B cell (primary cell): ENCODE measurements at regions not wholly inside any gene's neighbourhood (a gene's known extent, or its start where the extent isn't known, plus 50 kb on each side); places are given as distances from the start of the nearest gene placed in this dataset.

Experiments
- ATAC-seq: fragments of 200-7000 bp; cut with Tn5 transposase; one replicate; pipeline ENCODE4 v1.10.0; 2021; ENCODE audit warnings: low read depth, mild to moderate bottlenecking, moderate number of reproducible peaks, moderate library complexity
- CTCF ChIA-PET: fragments of 350-600 bp; sonication (Branson Sonifier 250); formaldehyde crosslinking; loops from one replicate; lab custom pipeline; 2021; ENCODE audit warnings: antibody characterized with exemption, inconsistent platforms; lab: Charles Lee
- POLR2A ChIA-PET: fragments of 350-600 bp; sonication (Branson Sonifier 250); formaldehyde crosslinking; loops from one replicate; lab custom pipeline; 2021; ENCODE audit warnings: antibody characterized with exemption; lab: Charles Lee
- DNase-seq: peaks from one replicate; pipeline ENCODE4 v3.0.0; 2013
- H2AFZ ChIP-seq: 2 replicates; pipeline ENCODE4 v1.6.1; 2012; ENCODE audit warnings: mild to moderate bottlenecking, low read depth, low read length; ENCODE audit not compliant: insufficient read depth, poor library complexity, severe bottlenecking
- H3K27ac ChIP-seq, 2 donors: 1 replicate in 1 of 2; 2 replicates in 1 of 2; pipeline ENCODE4 v1.5.1; 2012 to 2013; ENCODE audit warnings: low read length in 2 of 2, mild to moderate bottlenecking in 2 of 2, moderate library complexity in 1 of 2
- H3K27me3 ChIP-seq, 4 experiments: fragments of 200-600 bp in 1 of 4; sonication (generic) in 1 of 4; replicated peaks in 1 of 4; 1 replicate in 2 of 4; 2 replicates in 2 of 4; pipeline versions ENCODE4 v1.6.1 to v1.7.0; 2013 to 2016; ENCODE audit warnings: low read length in 3 of 4, mild to moderate bottlenecking in 2 of 4, mixed read lengths in 1 of 4, moderate library complexity in 1 of 4; ENCODE audit not compliant: insufficient read depth in 4 of 4, control insufficient read depth in 3 of 4; ENCODE audit errors: control extremely low read depth in 1 of 4
- H3K36me3 ChIP-seq, 2 experiments: replicated peaks in 1 of 2; 1 replicate in 1 of 2; 2 replicates in 1 of 2; pipeline versions ENCODE4 v1.6.1 to v1.7.1; 2013; ENCODE audit warnings: low read length in 1 of 2; ENCODE audit not compliant: insufficient read depth in 2 of 2, control insufficient read depth in 1 of 2; ENCODE audit errors: control extremely low read depth in 1 of 2, extremely low read depth in 1 of 2
- H3K4me1 ChIP-seq, 2 donors: fragments of 200-600 bp in 1 of 2; sonication (generic) in 1 of 2; 1 replicate in 1 of 2; 2 replicates in 1 of 2; pipeline versions ENCODE4 v1.5.1 to v1.6.1; 2013 to 2017; ENCODE audit warnings: low read length in 2 of 2; ENCODE audit not compliant: control insufficient read depth in 2 of 2, insufficient read depth in 2 of 2
- H3K4me2 ChIP-seq: replicated peaks from 2 replicates; pipeline ENCODE3; 2012; ENCODE audit warnings: mild to moderate bottlenecking, low read depth, low read length; ENCODE audit not compliant: poor library complexity, severe bottlenecking
- H3K4me3 ChIP-seq, 5 experiments: fragments of 200-600 bp in 1 of 5; sonication (generic) in 1 of 5; 1 replicate in 3 of 5; 2 replicates in 2 of 5; pipeline versions ENCODE4 v1.5.1 to v1.7.0; 2011 to 2016; ENCODE audit warnings: low read length in 4 of 5, mild to moderate bottlenecking in 4 of 5, low read depth in 2 of 5, control low read depth in 1 of 5, moderate library complexity in 1 of 5; ENCODE audit not compliant: insufficient read depth in 1 of 5; ENCODE audit errors: control extremely low read depth in 1 of 5, extremely low read depth in 1 of 5
- H3K79me2 ChIP-seq: fragments of 200-600 bp; sonication (generic); one replicate; pipeline ENCODE4 v1.6.0; 2016; ENCODE audit warnings: low read length; ENCODE audit not compliant: control insufficient read depth, insufficient read depth
- H3K9ac ChIP-seq: fragments of 200-600 bp; sonication (generic); 2 replicates; pipeline ENCODE4 v1.6.1; 2017; ENCODE audit warnings: mild to moderate bottlenecking, low read length, moderate library complexity
- H3K9me3 ChIP-seq, 3 donors: one replicate each; pipeline versions ENCODE4 v1.6.1 to v1.7.1; 2013; ENCODE audit warnings: low read length in 2 of 3; ENCODE audit not compliant: control insufficient read depth in 2 of 3, insufficient read depth in 1 of 3; ENCODE audit errors: control extremely low read depth in 1 of 3
- H4K20me1 ChIP-seq: 2 replicates; pipeline ENCODE4 v1.6.0; 2012; ENCODE audit warnings: mild to moderate bottlenecking, low read length; ENCODE audit not compliant: insufficient read depth, control insufficient read depth, poor library complexity, severe bottlenecking
- H3K27ac Mint-ChIP-seq: one replicate; pipeline ENCODE4 v1.8.0; 2021; ENCODE audit warnings: mixed read lengths
- H3K27me3 Mint-ChIP-seq: one replicate; pipeline ENCODE4 v1.8.0; 2021; ENCODE audit warnings: mixed read lengths
- H3K4me1 Mint-ChIP-seq: one replicate; pipeline ENCODE4 v1.8.0; 2021; ENCODE audit warnings: mixed read lengths
- H3K4me3 Mint-ChIP-seq: one replicate; pipeline ENCODE4 v1.8.0; 2021; ENCODE audit warnings: mixed read lengths
- H3K9me3 Mint-ChIP-seq: one replicate; pipeline ENCODE4 v1.8.0; 2022; ENCODE audit warnings: mixed read lengths; ENCODE audit not compliant: insufficient read depth
- EZH2 ChIP-seq: IDR thresholded peaks from 2 replicates; pipeline ENCODE4 v1.6.1; 2012; ENCODE audit warnings: borderline replicate concordance, low read depth, mild to moderate bottlenecking, moderate library complexity, low read length; ENCODE audit not compliant: insufficient read depth, poor library complexity, severe bottlenecking
- WGBS: methylation state at CpG from one replicate; pipeline ENCODE4 v1.1.5; 2013; ENCODE audit warnings: missing lambda C conversion rate; ENCODE audit not compliant: insufficient coverage; 5-methylcytosine and 5-hydroxymethylcytosine counted together
- intact Hi-C: fragments of 100-400 bp; cut with micrococcal nuclease; formaldehyde crosslinking; loops from one replicate; pipeline ENCODE4 v1.10.0; 2022
- TF ChIP-seq, protein P1 (sequence below): fragments of 200-600 bp; IDR thresholded peaks from one replicate; pipeline ENCODE4 v1.8.0; 2022; ENCODE audit warnings: antibody characterized with exemption, mild to moderate bottlenecking

DNA sequence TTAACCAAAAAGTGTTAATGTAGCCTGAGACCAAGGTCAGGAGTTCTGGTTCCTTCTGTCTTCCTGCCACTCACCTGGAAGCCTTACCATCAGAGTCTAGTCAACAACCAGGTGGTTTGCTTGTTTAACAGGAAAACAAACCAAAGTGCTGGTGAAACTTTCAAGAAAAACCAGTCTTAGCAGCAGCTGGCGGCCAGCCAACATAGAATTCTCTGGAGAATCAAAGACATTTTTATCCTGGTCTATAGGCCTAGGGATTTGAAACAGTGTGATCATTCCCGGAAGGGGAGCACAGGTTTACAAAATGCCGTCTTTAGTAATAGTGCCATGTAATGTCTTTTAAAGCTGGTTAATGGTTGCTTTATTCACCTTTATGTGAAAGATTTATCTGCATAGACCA is 146.6 kb upstream of the AKIRIN2 start:
- WGBS: 88% methylated on average over 3 of the region's 3 CpGs
- Mint-ChIP-seq H3K27ac (no peak overlapping the region), H3K4me1 (no peaks in the 10 kb centered on the region), H3K4me3 (no peak overlapping the region), H3K9me3 (no peaks in the 10 kb centered on the region), H3K27me3 (no peaks in the 10 kb centered on the region)
- intact Hi-C loops: no loop called here
- CTCF ChIA-PET: interaction anchor here (1.0 to 2.3 kb wide), 2 partner anchors 11 to 17 kb away, joined by 3 to 8 read pairs; no protein-coding TSS in a partner anchor
- DNase-seq (no peak), ATAC-seq (no peak)
- no peaks in the 10 kb centered on the region for H3K79me2 ChIP-seq
- H3K9me3 ChIP-seq: no peaks in the 10 kb centered on the region
- H3K36me3 ChIP-seq: no peaks in the 10 kb centered on the region
- H4K20me1 ChIP-seq: no peaks in the 10 kb centered on the region
- peaks cover 0 to 2% (median 0%) of the 10 kb centered on the region in 4 experiments for H3K27me3 ChIP-seq
- H2AFZ ChIP-seq: no peak overlapping the region
- H3K4me1 ChIP-seq: no peaks in the 10 kb centered on the region
- H3K9ac ChIP-seq: no peak overlapping the region
- no peak overlapping the region for H3K4me3 ChIP-seq
- TF ChIP-seq EZH2: no peak
- TF ChIP-seq, protein P1, sequence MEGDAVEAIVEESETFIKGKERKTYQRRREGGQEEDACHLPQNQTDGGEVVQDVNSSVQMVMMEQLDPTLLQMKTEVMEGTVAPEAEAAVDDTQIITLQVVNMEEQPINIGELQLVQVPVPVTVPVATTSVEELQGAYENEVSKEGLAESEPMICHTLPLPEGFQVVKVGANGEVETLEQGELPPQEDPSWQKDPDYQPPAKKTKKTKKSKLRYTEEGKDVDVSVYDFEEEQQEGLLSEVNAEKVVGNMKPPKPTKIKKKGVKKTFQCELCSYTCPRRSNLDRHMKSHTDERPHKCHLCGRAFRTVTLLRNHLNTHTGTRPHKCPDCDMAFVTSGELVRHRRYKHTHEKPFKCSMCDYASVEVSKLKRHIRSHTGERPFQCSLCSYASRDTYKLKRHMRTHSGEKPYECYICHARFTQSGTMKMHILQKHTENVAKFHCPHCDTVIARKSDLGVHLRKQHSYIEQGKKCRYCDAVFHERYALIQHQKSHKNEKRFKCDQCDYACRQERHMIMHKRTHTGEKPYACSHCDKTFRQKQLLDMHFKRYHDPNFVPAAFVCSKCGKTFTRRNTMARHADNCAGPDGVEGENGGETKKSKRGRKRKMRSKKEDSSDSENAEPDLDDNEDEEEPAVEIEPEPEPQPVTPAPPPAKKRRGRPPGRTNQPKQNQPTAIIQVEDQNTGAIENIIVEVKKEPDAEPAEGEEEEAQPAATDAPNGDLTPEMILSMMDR: no peak
- no peak overlapping the region for H3K4me2 ChIP-seq
- H3K27ac ChIP-seq: no peak overlapping the region
- POLR2A ChIA-PET: no interaction called here

DNA sequence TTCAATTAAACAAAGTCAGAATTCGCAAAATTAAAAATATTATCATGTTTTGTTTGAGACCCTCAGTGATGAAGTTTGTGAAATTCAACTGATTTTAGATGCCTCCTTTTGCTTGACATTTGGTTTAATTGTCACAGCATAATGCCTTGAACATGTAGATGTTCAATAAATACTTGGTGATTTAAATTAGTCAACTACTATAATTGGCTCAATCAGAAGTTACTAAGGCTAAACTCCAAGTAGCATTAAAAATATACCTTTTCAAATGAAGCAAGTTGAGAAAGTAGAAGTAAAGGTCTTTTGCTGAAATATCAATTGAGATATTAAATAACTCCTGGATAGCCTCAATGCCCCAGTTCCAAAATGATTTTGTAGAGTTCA is 145.8 kb upstream of the AKIRIN2 start:
- Histone ChIP-seq H3K36me3 (no peaks in the 10 kb centered on the region), H3K27me3 (peaks cover 0 to 2% (median 0%) of the 10 kb centered on the region in 4 experiments), H3K4me1 (no peaks in the 10 kb centered on the region), H3K4me3 (no peak overlapping the region), H3K79me2 (no peaks in the 10 kb centered on the region), H3K9ac (no peak overlapping the region), H3K27ac (no peak overlapping the region), H3K4me2 (no peak overlapping the region), H4K20me1 (no peaks in the 10 kb centered on the region), H2AFZ (no peak overlapping the region), H3K9me3 (no peaks in the 10 kb centered on the region)
- CTCF ChIA-PET: interaction anchor here (1.0 kb wide), 1 partner anchor 10 kb away, joined by 3 read pairs; no protein-coding TSS in a partner anchor
- no CpG with 5 or more reads among the region's 1 CpG for WGBS
- POLR2A ChIA-PET: no interaction called here
- no peak for TF ChIP-seq EZH2
- TF ChIP-seq, protein P1: no peak
- Mint-ChIP-seq H3K27me3 (no peaks in the 10 kb centered on the region), H3K9me3 (no peaks in the 10 kb centered on the region), H3K27ac (no peak overlapping the region), H3K4me3 (no peak overlapping the region), H3K4me1 (no peaks in the 10 kb centered on the region)
- ATAC-seq (no peak), DNase-seq (no peak)
- intact Hi-C loops: no loop called here
